Ishikawa (cell line): ENCODE measurements at regions not wholly inside any gene's neighbourhood (a gene's known extent, or its start where the extent isn't known, plus 50 kb on each side); places are given as distances from the start of the nearest gene placed in this dataset.

Source experiments
- EP300 ChIP-seq: IDR thresholded peaks from 2 replicates; pipeline ENCODE4 v1.6.1; 2012; ENCODE audit warnings: borderline replicate concordance
- RAD21 ChIP-seq: IDR thresholded peaks from 2 replicates; pipeline ENCODE4 v1.6.1; 2012; ENCODE audit warnings: low read depth
- TAF1 ChIP-seq: IDR thresholded peaks from 2 replicates; pipeline ENCODE4 v1.6.1; 2012; ENCODE audit warnings: low read depth, mild to moderate bottlenecking
- TEAD4 ChIP-seq: IDR thresholded peaks from 2 replicates; pipeline ENCODE4 v1.6.1; 2012
- YY1 ChIP-seq: IDR thresholded peaks from 2 replicates; pipeline ENCODE4 v1.6.1; 2012; ENCODE audit warnings: low read depth
- TF ChIP-seq, protein P1 (sequence below): IDR thresholded peaks from 2 replicates; pipeline ENCODE4 v1.6.1; 2012
- TF ChIP-seq, protein P2 (sequence below): IDR thresholded peaks from 2 replicates; pipeline ENCODE4 v1.6.1; 2012; ENCODE audit warnings: low read depth, mild to moderate bottlenecking

DNA sequence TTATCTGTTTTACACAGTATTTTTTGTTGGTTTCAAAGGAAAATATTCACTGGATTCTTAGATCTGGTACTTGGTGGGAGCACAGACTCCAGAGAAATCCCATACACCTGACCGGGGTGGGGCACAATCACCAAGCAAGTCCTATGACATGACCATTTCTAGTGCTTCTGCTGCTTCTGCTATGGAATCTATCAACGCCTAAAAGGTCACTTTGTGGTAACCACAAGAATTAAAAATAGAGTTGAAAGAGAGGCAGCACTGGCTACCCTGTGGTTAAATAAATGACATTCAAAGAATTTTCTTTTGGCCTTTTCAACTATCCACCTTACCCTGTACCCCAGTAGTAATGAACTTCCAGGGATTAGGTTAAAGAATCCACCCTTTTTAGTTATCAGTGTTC, 329.9 kb upstream of the VWC2 start:
- no peak for TF ChIP-seq RAD21
- TF ChIP-seq EP300, result no peak
- no peak for TF ChIP-seq TAF1
- TF ChIP-seq, protein P1, sequence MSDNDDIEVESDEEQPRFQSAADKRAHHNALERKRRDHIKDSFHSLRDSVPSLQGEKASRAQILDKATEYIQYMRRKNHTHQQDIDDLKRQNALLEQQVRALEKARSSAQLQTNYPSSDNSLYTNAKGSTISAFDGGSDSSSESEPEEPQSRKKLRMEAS, result no peak
- TF ChIP-seq YY1, result no peak
- TF ChIP-seq, protein P2, sequence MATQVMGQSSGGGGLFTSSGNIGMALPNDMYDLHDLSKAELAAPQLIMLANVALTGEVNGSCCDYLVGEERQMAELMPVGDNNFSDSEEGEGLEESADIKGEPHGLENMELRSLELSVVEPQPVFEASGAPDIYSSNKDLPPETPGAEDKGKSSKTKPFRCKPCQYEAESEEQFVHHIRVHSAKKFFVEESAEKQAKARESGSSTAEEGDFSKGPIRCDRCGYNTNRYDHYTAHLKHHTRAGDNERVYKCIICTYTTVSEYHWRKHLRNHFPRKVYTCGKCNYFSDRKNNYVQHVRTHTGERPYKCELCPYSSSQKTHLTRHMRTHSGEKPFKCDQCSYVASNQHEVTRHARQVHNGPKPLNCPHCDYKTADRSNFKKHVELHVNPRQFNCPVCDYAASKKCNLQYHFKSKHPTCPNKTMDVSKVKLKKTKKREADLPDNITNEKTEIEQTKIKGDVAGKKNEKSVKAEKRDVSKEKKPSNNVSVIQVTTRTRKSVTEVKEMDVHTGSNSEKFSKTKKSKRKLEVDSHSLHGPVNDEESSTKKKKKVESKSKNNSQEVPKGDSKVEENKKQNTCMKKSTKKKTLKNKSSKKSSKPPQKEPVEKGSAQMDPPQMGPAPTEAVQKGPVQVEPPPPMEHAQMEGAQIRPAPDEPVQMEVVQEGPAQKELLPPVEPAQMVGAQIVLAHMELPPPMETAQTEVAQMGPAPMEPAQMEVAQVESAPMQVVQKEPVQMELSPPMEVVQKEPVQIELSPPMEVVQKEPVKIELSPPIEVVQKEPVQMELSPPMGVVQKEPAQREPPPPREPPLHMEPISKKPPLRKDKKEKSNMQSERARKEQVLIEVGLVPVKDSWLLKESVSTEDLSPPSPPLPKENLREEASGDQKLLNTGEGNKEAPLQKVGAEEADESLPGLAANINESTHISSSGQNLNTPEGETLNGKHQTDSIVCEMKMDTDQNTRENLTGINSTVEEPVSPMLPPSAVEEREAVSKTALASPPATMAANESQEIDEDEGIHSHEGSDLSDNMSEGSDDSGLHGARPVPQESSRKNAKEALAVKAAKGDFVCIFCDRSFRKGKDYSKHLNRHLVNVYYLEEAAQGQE, result no peak
- TF ChIP-seq TEAD4, result no peak
